ENCODE measurements at regions not wholly inside any gene's neighbourhood (a gene's known extent, or its start where the extent isn't known, plus 50 kb on each side); places are given as distances from the start of the nearest gene placed in this dataset.

GRCh38 chr22:48340727-48341709 is 1486.7 kb downstream of the BRD1 start:
- TF ChIP-seq RARB (CRISPR knock-in tag; IDR thresholded peaks at IDR 0.05) (no peak), ZFP30 (CRISPR knock-in tag; IDR thresholded peaks at IDR 0.05) (no peak), SNAI2 (CRISPR knock-in tag; IDR thresholded peaks at IDR 0.05) (no peak)

Data from SK-N-SH treated with all-trans-retinoic acid at 6 μM for 48 hours (cell line).